Caki2 (cell line): ENCODE measurements at regions not wholly inside any gene's neighbourhood (a gene's known extent, or its start where the extent isn't known, plus 50 kb on each side); places are given as distances from the start of the nearest gene placed in this dataset.
"Not testable (repeated sequence)": the region's sequence is repeated elsewhere in the genome, so short reads cannot be mapped to it uniquely, and the experiment has no call there.

Experiments
- DNase-seq: peaks from one replicate; pipeline ENCODE4 v3.0.0-alpha.2; 2015; ENCODE audit warnings: low read depth
- in situ Hi-C: cut with HindIII; loops from 2 replicates; pipeline ENCODE4 v1.10.0; 2016; ENCODE audit warnings: low sequenced_read_pairs, low pct_unique_long_range_greater_than_20kb, mixed read lengths

GRCh38 chr5:89313804-89314588, 431.0 kb upstream of the MEF2C start:
- peak; percentile 53 for DNase-seq
- in situ Hi-C loops = no loop called here

DNA sequence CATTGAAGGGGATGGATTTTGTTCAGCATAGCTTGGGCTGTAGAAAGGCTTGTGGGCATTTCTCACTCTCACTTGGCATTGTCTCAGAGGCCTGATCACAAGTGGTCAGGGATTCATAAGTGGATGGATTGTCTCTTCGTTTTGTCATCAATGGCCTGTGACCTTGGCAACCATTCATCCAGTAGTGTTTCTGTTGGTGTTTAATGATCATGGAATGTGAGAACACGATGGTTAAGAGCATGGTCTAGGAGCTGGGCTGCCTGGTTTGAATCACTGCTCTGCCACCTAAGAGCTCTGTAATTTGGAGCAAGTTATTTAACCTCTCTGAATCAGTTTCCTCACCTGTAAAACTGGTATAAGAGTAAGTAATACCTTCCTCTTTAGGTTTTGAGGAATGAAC, 430.1 kb upstream of the MEF2C start:
- DNase-seq = peak; percentile 67
- in situ Hi-C loops = no loop called here

DNA sequence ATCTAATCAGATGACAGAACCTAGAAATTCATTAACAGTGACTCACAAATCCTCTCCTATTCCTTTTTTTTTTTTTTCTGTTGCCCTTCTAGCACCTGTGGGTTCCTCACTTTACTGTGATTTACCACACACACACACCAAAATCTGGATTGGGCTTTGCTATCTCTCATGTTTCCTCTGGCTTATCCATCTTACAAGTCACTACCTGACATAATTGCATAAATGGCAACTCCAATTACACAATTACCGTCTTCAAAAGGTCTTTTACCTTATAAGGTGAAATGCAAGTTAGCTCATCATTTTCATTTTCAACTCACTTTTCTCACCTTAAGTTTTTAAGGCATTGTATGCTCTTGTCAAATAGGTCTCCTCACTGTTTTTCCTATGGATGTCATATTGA, 426.3 kb upstream of the MEF2C start:
- in situ Hi-C loops = no loop called here
- no peak for DNase-seq

- DNase-seq = no peak
- in situ Hi-C loops = no loop called here
These were observed 425.6 kb upstream of the MEF2C start for GRCh38 chr5:89308606-89309040.

- in situ Hi-C loops = no loop called here
- no peak for DNase-seq
These were observed 425.0 kb upstream of the MEF2C start for GRCh38 chr5:89307972-89308371.

- DNase-seq, in situ Hi-C loops: not testable (repeated sequence)
These were observed 424.2 kb upstream of the MEF2C start for GRCh38 chr5:89307141-89307540.

DNA sequence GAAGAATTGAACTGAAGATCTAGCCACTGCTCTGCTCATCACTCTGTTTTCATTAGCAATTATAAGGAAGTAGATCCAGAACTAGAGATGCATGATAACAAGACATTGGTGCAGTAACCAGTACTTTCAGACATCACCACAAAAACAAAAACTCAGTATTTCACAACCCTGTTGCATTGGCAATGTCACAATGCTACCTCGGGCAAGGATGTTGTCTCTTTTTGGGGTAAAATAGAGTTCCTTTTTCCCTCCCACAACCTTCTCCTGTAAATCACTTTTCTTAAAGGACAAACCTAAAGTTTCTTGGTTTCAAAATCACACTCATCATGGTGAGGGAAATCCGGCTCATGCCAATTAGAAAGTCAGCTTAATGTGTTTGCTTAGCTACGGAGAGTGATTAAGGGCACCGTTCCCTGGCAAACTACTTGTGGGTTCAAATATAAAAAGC, 420.1 kb upstream of the MEF2C start:
- in situ Hi-C loops = no loop called here
- DNase-seq = no peak

GRCh38 chr5:89302102-89302891, 419.3 kb upstream of the MEF2C start:
- in situ Hi-C loops = no loop called here
- no peak for DNase-seq

- DNase-seq = no peak
- in situ Hi-C loops = no loop called here
These were observed 418.5 kb upstream of the MEF2C start for GRCh38 chr5:89301321-89302025.

DNA sequence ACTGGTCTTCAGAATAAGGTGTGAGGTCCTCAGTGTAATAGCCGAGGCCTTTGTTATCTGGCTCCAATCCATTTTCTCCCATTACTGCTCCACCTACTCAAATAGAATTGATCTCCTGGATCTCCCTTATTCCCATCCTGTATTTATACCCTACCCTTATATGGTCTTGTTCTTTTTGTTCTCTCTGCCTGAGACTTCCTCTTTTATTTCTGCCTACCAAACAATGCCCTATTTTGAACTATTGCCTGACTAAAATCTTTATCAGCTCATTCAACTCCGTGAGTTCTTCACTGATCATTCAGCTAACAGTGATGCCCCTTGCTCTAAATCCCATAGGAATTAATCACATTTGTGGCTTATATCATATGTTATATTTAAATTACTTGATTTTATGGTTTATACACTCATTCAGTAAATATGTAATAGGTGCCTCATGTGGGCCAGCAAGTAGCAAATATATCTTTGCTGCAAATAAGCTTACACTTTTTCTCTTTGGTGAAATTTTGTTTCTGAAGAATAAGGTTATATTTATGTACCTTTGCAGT, 417.5 kb upstream of the MEF2C start:
- in situ Hi-C loops = no loop called here
- DNase-seq = no peak

GRCh38 chr5:89299998-89300397, 417.0 kb upstream of the MEF2C start:
- in situ Hi-C loops = no loop called here
- DNase-seq = no peak

DNA sequence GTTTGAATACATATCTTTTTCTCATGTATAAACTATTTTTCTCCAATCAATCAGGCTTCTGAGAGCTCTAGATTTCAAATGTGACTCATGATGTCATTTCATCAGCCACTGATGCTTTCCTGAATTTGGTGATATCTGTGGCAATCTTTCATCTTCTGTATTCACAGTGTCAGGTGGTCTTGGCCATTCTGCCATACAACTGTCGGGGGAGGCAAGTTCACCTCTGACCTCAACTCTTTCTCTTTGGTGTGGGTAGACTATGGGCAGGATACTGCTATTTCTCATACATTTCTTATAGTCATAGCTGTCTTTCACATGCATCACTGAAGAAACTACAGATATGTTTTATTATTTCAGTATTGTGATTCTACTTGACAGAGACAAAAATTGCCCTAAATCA, 414.1 kb upstream of the MEF2C start:
- DNase-seq = no peak
- in situ Hi-C loops = no loop called here

GRCh38 chr5:89293810-89294209, 410.8 kb upstream of the MEF2C start:
- in situ Hi-C loops = no loop called here
- DNase-seq = no peak

GRCh38 chr5:89292487-89292886, 409.5 kb upstream of the MEF2C start:
- in situ Hi-C loops = no loop called here
- DNase-seq = no peak

DNA sequence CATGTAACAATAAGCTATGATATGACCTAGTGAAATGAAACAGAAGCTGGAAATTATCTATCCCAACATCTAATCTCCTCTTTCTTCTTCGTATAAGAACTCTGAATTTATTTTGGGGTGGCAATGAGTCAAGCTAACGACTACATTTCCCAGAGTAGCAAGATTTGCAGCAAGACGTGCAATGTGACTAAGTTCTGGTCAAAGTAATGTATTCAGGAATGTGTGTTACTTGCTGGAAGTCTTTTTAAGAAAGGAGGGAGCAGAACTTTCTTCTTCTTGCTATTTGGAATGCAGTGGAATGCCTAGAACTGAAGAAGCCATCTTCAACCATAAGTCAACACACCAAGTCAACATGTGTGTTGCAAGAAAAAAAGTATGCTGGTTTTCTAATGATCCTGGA, 406.6 kb upstream of the MEF2C start:
- in situ Hi-C loops = no loop called here
- no peak for DNase-seq

DNA sequence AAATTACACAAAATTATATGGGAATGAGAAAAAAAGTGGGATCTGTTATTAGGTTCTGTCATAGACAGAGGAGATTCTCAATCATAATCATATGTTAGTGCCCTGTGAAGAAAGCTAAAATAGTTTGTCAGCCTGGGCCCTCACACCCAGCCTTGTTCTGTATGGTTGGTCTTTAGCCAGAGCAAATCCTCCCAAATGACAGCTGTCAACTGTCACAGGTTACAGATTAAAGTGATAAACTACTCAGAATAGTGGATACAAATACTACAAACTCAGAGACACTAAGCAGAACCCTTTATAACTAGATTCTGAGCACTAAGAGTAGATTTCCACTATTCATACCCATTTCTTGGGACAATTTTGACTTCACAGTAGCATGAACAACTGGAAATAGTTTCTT, 405.0 kb upstream of the MEF2C start:
- in situ Hi-C loops = no loop called here

GRCh38 chr5:89286320-89286719, 403.3 kb upstream of the MEF2C start:
- DNase-seq = no peak
- in situ Hi-C loops = no loop called here

More for the DNA sequence above, 405.0 kb upstream of the MEF2C start:
- DNase-seq = no peak

- in situ Hi-C loops = no loop called here
- no peak for DNase-seq
These were observed 400.9 kb upstream of the MEF2C start for GRCh38 chr5:89283728-89284493.
